ENCODE measurements at regions not wholly inside any gene's neighbourhood (a gene's known extent, or its start where the extent isn't known, plus 50 kb on each side); places are given as distances from the start of the nearest gene placed in this dataset.
A peak's percentile ranks its signal among the peaks of the same experiment; 100 is the strongest.

- DNase-seq (ENCODE audit: low spot score): no peak
These were observed 424.8 kb downstream of the HRH4 start for GRCh38 chr18:24885276-24885675.

- no peak for DNase-seq (ENCODE audit: low spot score)
These were observed 434.4 kb downstream of the HRH4 start for GRCh38 chr18:24894880-24895279.

GRCh38 chr18:24897461-24897860, 437.0 kb downstream of the HRH4 start:
- no peak for DNase-seq (ENCODE audit: low spot score)

GRCh38 chr18:24910221-24910620, 441.7 kb downstream of the ZNF521 start:
- DNase-seq (ENCODE audit: low spot score): no peak

- DNase-seq (ENCODE audit: low spot score): no peak
These were observed 438.3 kb downstream of the ZNF521 start for GRCh38 chr18:24913507-24914170.

GRCh38 chr18:24914171-24914525, 437.8 kb downstream of the ZNF521 start:
- DNase-seq (ENCODE audit: low spot score): no peak

- DNase-seq (ENCODE audit: low spot score): no peak
These were observed 437.3 kb downstream of the ZNF521 start for GRCh38 chr18:24914685-24915084.

GRCh38 chr18:24915547-24915946, 436.4 kb downstream of the ZNF521 start:
- DNase-seq (ENCODE audit: low spot score): no peak

- DNase-seq (ENCODE audit: low spot score): no peak
These were observed 434.2 kb downstream of the ZNF521 start for GRCh38 chr18:24917767-24918166.

GRCh38 chr18:24918257-24918656, 433.7 kb downstream of the ZNF521 start:
- DNase-seq (ENCODE audit: low spot score): no peak

GRCh38 chr18:24919181-24919797, 432.7 kb downstream of the ZNF521 start:
- DNase-seq (ENCODE audit: low spot score): no peak

- no peak for DNase-seq (ENCODE audit: low spot score)
These were observed 429.5 kb downstream of the ZNF521 start for GRCh38 chr18:24922491-24922890.

- no peak for DNase-seq (ENCODE audit: low spot score)
These were observed 428.8 kb downstream of the ZNF521 start for GRCh38 chr18:24923138-24923537.

GRCh38 chr18:24924066-24924716, 427.8 kb downstream of the ZNF521 start:
- DNase-seq (ENCODE audit: low spot score): no peak

- DNase-seq (ENCODE audit: low spot score): no peak
These were observed 425.3 kb downstream of the ZNF521 start for GRCh38 chr18:24926649-24927048.

- no peak for DNase-seq (ENCODE audit: low spot score)
These were observed 423.6 kb downstream of the ZNF521 start for GRCh38 chr18:24928301-24928878.

GRCh38 chr18:24930478-24930877, 421.5 kb downstream of the ZNF521 start:
- no peak for DNase-seq (ENCODE audit: low spot score)

GRCh38 chr18:24930971-24931370, 421.0 kb downstream of the ZNF521 start:
- no peak for DNase-seq (ENCODE audit: low spot score)

GRCh38 chr18:24933345-24933744, 418.6 kb downstream of the ZNF521 start:
- no peak for DNase-seq (ENCODE audit: low spot score)

GRCh38 chr18:24934258-24934932, 417.6 kb downstream of the ZNF521 start:
- DNase-seq (ENCODE audit: low spot score): no peak

- no peak for DNase-seq (ENCODE audit: low spot score)
These were observed 417.0 kb downstream of the ZNF521 start for GRCh38 chr18:24935008-24935407.

- DNase-seq (ENCODE audit: low spot score): no peak
These were observed 416.1 kb downstream of the ZNF521 start for GRCh38 chr18:24935896-24936295.

- DNase-seq (ENCODE audit: low spot score): peak; percentile 22
These were observed 415.3 kb downstream of the ZNF521 start for GRCh38 chr18:24936691-24937090.
